ENCODE measurements at regions not wholly inside any gene's neighbourhood (a gene's known extent, or its start where the extent isn't known, plus 50 kb on each side); places are given as distances from the start of the nearest gene placed in this dataset.

DNA sequence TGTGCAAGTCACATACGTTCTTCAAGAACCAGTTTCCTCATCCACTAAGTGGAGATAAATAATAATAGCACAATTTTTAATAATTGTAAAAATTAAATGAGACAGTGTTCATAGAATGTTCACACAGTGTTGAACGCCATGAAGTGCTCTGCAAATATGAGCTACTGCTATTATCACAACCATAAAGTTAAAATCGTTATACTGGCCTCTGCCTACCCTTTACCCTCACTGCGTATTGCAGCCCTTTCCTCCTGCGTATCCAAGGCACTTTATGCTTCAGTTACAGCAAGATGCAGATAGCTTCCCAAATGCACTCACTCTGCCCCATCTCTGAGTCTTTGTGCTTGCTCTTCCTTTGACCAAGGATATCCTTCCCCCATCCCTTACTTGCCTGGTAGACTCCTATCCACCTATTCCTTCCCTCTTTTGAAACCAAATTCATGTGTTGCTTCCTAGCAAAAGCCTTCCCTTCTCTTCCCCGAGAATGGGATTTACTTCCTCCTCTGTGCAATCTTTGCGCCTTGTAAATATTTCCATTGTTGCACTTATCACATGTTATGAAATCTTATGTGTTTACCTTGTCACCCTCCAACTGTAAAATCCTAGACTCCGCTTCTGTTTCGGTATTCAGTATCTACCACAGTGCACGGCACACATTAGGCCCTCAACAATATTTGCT, 196.9 kb downstream of the ADAMTS15 start:
- no peak for DNase-seq

DNA sequence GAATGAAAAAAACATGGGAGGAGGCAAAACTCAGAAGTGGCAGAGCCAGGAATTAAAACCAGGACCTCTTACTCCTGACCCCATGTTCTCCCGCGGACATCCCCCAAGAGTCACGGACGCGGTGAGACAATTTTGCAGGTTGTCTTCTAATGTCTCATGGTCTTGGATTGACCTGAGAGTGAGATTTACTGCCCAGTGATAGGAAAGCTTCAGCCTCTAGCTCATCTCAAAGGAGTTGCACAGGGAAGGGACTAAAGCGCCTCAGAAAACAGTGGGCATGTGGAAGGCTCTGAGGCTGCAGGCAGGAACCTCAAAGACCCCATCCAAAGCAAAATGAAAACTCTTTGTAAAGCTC, 197.4 kb downstream of the ADAMTS15 start:
- DNase-seq: no peak

DNA sequence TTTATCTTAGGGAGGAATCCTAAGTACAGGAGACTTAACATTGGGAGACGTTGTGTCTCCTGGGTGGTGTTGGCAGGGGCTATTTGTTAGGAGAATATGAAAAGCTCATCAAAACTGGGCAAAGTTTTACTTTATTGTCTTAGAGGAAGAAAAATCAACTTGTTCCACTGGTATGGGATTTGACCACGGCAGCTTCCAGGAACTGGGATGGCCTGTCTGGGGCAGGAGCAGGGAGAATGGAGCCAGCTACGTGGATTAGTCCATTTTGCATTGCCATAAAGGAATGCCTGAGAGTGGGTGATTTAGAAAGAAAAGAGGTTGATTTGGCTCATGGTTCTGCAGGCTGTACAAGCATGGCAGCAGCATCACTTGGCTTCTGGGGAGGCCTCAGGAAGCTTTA, 198.4 kb downstream of the ADAMTS15 start:
- no peak for DNase-seq

DNA sequence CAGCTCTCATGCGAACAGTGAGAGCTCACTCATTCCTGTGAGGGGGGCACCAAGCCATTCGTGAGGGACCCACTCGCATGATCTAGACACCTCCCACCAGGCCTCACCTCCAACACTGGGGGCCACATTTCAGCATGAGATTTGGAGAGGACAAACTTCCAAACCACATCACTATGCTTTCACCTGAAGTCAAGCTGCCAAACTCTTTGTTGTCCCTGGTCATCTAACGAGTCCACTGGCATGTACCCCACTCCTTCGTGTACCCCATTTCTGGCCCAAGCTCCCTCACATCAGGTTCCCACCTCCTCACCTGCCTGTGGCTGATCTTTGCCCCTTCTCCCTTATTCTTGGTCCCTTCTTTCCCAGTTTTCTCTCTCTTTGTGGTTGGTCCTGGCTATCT, 198.9 kb downstream of the ADAMTS15 start:
- DNase-seq: no peak

DNA sequence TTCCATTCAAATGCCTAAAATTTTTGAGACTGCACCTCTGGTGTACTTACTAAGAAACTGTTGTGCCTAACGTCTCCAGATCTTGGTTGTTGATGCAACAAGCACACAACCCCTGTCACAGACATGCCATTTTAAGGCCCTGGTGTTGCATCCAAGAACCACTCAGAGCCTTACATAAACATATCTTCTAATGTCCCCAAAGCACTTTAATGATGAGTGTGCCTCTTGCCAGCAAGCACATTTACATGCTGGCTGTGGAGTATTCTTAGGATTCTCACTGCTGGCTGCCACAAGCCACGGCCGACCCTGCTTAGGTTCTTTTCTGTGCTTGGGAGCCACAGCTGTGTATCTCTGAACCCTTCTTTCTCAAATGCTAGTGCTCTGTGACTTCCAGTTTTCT, 201.4 kb downstream of the ADAMTS15 start:
- no peak for DNase-seq

DNA sequence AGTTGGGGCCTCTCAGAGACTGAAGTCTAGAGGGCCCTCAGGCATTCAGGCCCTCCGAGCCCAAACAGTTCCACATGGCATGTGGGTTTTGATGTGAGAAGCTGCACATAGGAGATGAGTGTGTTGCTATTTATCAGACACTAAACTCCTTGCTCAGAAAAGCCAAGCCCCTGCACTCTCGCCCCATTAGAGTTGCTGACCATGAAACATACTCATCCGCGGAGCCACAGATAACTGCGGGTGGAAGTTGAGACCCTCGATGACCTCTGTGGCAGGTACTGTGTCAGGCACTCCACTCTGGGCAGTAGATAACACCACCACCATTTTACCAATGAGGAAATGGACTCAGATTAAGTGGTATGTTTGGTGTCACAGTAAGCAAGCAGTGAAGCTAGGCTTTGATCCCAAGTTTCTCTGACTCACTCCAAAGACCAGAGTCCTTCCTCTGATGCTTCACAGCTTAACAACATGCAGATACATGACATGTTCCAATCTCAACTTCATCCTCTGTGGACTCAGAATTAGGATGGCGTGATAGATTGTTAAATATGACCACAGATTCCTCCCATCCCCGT, 202.1 kb downstream of the ADAMTS15 start:
- DNase-seq: no peak

DNA sequence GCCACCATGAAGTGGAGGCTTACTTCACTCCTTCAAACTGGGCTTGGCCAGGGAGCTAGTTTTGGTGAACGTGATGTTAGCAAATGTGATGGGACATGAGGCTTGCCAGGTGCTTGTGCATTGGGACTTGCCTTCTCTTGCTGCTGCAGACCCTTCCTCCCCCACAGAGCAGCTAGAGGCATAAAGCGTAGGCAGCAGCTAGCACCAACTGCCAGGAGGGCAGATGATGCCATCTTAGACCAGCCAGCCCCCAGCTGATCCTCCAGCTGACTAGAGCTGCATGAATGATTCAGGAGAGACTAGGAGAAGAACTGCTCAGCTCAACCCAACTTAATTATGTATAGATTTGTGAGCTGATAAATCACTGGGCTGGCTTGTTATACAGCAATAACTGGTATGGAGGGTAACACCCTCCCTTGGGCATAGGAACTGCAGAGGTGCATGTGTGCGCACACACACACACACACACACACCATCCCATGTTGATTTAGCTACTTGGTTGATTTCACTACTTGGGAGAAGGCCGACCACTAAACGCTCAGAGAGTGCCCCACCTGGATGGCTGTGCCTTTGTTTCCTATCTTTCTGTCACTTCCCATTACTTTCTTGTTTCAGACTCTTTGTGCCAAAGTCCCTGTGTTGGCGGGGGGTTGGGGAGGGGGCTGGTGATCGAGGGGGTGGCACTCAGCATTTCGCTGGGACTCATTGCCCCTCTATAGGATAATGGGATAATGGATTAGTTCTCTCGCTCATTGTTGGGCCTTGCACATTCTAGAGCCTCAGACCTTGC, 202.8 kb downstream of the ADAMTS15 start:
- no peak for DNase-seq

DNA sequence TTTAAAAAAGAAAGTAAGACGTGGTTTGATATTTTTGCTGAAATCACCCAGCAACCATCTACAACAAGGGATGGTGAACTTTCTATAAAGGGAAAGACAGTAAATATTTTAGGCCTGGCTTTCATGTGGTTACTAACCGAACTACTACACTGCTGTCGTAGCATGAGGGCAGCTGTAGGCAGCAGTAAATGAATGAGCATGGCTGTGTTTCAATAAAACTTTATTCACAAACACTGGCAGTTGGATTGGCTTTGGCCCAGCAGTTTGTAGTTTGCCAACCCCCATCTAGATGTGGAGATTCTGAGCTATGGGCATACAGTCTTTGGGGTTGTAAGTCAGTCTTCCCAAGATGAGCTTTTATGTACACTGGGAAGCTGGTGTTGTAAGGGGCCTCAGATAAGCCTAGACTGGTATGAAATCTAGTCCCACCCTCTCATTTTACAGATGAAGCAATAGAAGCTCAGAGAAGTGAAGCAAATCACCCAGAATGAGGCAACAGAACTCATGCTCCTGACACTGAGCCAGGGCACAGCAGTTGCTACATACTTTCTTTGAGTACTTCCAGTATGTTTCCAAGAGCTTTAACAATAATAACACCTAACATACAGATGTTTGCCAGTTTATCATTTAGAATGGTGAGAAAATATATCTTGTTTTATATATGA, 204.4 kb downstream of the ADAMTS15 start:
- DNase-seq: no peak

DNA sequence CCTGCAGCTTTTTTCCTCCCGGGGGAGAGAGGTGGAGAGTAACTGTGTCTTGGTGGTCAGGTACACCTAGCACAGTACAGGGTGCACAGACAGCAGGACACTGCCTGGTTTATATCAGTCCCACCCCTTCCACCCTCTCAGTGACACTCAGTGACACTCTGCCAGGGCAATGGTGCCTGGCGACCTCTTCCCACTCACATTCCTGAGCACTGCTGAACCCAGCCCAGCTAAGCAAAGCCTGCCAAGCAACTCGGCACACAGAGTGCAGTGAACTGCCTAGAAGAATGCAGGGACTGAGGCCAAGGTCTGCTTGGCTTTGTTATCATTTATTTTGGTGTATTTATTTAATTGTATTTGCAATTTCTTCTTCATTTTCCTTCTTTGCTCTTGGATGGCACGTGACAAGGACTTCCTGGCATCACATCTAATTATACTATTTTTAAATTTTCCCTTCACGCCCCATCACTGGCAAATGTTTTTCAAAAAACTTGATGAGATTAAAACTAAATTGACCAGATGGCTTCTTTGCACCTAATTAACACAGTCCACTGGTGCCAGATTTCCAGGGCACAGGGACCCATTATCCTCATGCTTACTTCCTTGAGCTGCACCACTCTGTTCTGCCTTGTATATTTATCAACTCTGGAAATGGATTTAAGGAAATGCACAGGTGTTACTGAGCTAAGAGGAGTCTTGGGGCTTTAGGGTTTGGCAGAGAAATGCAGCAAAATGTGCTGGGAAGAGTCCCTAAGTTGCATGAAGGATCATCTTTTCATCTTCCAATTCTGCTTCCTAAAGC, 205.6 kb downstream of the ADAMTS15 start:
- no peak for DNase-seq

DNA sequence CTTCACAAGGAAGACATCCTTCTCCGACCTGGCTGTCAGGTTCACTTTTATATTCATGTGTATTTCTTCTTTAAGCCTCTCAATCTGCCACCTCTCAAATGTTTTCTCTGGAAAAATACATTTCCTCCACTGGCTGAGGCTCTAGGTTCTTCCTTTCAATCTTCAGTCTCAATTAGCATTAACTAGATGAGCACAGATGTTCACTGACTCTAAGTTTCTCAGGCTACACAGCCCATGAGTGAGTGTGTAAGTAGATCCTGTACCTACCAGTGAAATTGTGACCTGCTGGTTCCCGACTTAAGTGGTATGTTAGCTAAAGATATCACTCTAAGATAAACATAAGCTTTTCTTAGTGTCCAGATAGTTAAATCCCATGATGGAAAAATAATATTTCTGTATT, 206.9 kb downstream of the ADAMTS15 start:
- DNase-seq: no peak

DNA sequence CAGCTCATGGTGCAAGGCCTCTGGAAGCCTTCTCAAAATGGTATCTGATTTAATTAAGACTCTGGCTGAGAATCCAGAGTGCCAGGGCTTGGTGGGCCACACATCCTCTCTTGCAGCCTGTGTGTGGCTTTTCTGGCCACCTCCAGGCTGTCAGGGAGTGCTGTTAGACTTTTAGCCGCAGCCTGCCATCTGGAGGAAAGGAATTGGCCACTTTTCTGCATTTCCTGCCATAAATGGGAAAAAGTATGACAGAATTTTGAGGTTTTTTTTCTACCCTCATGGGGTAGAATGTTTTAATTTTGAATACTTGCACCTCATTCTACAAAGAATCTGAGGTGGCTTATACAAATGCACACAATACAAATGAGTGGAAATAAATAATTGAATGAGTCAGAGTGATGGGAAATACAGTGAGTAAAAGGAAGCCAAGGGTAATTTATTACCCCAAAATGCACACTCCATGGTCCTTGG, 218.4 kb downstream of the ADAMTS15 start:
- DNase-seq: no peak

DNA sequence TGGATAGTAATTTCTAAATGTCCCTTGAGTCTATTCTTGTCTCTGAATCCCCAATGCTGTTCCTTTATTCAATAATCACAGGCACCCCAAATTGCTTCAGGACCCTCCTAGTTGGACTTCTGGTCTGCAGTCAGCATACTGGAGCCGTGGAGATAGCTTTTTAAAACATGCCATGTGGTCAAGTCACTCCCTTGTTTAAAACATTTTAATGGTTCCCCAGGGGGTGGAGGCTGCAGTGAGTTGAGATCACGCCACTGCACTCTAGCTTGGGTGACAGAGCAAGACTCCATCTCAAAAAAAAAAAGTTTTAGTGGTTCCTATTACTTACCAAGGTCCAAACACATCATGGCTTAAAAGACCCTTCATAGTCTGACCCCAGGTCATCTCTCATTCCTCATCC, 220.3 kb downstream of the ADAMTS15 start:
- no peak for DNase-seq

DNA sequence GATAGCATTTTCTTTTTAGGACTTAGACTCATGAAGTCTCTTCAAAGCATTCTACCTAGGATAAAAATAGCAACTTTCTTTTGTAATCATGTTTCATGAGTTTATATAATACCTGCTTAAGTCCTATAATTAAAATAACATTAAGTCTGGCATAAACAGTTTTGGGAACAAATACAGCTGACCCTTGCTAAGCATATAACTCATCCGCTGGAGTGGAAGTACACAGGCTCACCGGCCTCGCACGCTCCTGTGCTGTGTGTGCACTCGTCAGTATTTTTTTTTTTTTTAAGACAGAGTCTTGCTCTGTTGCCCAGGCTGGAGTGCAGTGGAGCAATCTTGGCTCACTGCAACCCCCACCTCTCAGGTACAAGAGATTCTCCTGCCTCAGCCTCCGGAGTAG, 221.8 kb downstream of the ADAMTS15 start:
- no peak for DNase-seq

DNA sequence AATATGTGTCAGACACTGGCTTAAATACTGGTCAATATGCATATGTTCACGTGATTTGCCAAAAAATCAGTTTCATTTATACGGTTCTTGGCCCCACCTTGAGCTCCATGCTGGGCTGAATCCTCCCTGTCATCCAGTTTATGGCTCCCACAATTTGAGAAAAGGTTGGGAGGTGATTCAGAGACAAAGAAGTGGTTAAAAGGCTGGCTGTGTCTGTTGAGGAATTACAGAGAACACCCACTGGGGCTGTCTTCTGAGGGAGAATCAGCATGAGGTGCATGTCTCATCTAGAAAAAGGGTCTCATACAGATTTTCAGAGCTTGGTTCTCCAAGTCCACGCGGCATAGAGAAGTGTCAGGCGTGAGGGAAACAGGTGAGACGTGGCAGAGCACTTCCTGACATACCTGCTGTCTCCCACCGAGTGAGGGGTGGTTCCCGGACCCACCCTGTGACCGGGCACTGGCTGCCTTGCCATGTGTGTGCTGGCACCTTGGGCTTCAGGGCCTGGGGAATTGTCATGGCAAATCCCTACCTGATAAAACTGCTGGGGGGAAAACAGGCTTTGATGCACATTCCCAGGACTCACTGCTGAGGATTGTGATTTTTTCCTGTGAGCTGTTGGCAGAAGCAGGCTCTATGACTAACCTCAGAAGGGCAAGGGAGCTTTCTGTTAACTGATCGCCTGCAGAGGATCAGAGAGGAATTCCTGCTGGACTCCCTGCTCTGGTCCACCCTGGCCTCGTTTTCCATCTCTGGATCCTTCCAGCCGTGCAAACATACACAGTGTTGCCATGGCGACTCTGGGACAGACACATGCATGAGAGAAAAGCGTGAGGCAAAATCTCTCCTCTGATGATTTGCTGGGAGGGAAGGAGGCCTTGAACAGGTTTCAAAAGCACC, 223.6 kb downstream of the ADAMTS15 start:
- DNase-seq: peak; percentile 30

DNA sequence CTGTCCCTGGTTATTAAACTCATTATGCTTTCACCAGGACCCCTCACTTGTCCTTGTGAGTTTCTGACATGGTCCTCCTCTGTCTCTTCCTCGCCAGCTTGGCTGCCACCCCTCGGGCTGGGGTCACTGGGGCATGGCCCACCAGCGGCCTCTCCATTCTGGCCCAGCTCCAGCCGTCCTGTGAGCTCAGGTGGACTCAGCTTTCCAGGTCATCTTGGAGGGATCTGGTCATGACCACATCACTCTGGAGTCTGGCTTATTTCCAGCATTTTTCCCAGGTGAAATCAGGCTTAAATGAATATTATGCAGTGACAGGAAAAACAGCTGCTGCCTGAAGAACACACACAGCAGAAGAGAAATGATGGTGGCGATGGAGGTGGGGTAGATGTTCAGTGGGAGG, 224.5 kb downstream of the ADAMTS15 start:
- DNase-seq: no peak

DNA sequence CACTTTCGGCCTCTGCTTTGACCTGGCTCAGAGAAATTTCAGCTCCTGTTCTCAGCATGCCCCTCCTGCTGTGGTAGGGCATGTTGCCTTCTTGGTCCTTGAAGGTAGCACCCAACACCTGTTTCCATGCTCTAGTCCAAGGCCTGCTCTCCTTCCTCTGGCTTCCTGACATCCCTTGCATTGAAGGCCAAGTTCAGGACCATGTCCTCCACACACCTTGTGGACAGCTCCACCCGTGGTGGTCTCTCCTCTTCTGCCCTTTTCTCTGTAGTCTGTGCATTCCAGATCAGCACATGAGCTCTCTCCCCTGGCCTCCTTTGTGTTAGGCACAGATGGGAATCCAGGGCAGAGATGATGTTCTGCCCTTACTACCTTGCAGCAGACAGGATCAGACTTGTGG, 225.3 kb downstream of the ADAMTS15 start:
- DNase-seq: no peak

DNA sequence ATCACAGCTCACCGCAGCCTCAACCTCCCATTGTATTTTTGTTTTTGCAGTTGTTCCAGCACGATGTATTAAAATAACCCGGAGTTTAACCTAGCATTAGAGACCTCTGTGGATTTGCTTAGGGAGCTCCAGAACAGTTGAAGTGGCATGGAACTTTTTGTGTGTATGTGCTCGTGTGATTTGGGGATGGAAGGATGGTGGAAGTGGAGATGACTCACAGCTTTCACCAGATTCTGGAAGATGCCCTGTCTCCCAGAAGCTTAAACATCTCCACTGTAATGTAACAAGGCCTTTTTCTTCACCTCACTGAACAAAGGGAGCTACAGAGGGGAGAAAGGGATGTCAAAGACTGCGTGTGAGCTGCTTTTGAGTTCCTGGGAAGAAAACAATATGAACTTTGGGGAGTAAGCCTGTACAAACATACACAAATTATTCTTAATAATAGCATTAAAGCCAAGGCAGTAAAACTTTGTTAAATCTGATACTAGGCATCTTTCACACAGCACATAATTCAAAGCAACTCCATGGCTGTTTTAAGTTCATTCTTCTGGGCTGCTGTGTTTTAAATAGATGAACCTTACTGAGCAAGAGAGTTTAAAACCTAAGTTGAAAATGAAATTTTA, 226.4 kb downstream of the ADAMTS15 start:
- DNase-seq: no peak

DNA sequence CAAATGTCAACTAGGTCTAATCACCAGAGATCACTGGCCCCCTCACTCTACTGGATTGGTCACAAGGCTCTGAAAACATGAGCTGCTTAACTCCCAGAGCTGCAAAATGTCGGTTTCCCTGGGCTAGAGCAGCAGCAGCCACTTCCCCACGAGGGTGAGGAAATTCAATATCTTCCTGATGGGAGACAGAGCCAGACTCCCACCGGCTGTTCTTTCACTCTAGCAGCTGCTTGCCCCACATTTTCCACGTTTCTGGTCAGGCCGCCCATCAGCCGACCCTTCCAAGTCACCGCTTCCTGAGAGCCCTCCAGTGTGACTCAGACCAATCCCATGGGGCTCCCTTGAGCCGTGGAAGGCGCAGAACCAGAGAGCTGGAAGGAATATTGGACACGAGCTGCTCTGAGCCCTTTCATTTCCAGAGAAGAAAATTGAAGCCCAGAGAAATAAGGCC, 227.0 kb downstream of the ADAMTS15 start:
- DNase-seq: no peak

DNA sequence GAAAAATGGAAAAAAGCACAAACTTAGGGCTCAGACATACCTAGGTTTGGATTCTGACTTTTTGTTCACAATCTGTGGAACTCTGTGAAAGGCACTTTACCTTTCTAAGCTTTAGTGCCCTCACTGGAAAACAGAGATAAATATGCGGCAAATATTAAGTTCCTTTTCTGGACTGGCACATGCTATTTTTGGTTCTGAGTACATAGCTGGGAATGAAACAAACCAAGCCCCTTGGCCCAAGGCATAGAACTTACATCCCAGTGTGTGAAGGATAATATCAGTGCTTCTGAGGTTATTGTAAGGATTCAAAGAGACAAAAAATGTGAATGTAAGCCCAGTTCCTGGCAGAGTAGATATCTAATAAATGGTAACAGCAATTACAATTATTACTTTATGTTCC, 227.5 kb downstream of the ADAMTS15 start:
- no peak for DNase-seq

DNA sequence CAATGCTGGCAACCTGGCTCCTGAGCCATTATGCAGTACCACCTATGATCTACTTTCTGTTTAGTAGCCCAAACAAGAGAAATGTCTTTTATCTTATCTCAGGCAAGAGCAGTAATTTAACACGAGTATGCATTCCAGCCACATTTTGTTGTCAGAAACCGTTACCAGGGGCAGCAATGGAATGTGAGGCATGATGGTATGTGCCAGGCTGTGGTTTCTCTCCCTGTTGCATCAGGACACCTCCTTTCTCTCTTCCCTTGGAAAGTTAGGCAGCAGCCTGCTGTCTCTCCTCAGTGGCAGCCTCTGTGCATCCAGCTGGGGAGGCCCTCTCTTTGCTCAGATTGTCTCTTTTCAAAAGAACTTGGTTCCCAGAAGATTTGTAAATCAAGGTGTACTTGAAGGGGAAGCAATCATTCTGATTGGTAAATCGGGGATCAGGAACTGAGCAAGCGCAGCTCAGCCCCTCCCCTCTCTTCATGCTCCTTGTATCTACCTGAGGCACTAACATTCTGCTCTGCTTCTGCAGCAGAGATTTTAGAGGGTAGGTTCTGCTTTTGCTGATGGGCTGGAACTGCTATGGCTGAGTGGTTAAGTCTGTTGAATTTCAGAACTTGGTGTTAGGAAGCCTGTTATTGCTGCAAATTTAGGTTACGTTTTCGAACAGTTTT, 229.2 kb downstream of the ADAMTS15 start:
- no peak for DNase-seq

DNA sequence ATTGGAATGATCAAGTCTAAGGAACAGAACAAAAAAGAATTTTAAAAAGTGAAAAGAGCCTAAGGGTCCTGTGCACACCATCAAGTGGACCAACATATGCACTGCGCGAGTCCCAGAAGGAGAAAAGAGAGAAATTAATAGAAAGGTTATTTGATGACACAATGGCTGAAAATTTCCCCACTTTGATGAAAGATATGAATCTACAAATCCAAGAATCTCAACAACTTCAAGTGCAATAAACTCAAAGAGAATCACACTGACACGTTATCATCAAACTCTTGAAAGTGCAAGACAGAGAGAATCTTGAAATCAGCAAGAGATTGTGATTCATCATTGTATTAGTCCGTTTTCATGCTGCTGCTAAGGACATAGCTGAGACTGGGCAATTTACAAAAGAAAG, 230.8 kb downstream of the ADAMTS15 start:
- DNase-seq: no peak
